PFSK-1 (cell line): ENCODE measurements at regions not wholly inside any gene's neighbourhood (a gene's known extent, or its start where the extent isn't known, plus 50 kb on each side); places are given as distances from the start of the nearest gene placed in this dataset.

ENCODE experiments used
- POLR2AphosphoS5 ChIP-seq: IDR thresholded peaks from 2 replicates; pipeline ENCODE4 v1.6.1; 2012; ENCODE audit warnings: low read depth, mild to moderate bottlenecking, control low read depth, low read length, moderate library complexity
- SIN3A ChIP-seq: IDR thresholded peaks from 2 replicates; pipeline ENCODE4 v1.6.1; 2012; ENCODE audit warnings: mild to moderate bottlenecking, low read length, moderate library complexity, borderline replicate concordance; ENCODE audit not compliant: insufficient read depth

DNA sequence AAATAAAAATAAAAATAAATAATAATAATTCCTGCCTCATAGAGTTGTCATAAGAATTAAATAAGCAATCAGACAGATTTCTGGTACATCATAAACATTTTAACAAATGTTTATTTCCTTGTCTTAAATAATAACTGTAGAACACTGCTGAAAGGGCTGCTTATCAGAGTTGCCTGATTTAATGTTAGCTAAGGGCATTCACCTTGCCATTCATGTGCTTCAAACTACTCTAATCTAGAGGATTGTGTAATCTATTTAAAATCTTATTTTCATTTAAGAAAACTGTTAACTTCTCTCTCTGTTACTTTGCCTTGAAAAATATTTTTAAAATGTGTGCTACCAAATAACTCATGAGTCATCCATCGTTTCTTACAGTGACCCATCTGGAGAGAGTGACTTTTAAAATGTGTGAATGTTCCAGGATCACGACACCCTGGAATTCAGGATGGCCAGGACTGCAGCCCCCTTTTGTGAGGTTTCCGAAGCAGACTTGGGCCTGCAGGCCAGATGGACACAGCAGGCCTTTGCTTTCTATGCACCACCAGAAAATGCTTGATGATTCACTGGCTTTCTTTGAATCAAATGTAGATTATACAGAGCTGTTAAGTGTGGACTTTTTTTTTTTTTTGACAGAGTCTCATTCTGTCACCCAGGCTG, 109.1 kb upstream of the TNS3 start:
- TF ChIP-seq POLR2AphosphoS5: no peak
- TF ChIP-seq SIN3A: no peak
